ENCODE measurements at regions not wholly inside any gene's neighbourhood (a gene's known extent, or its start where the extent isn't known, plus 50 kb on each side); places are given as distances from the start of the nearest gene placed in this dataset.
"Not testable (repeated sequence)": the region's sequence is repeated elsewhere in the genome, so short reads cannot be mapped to it uniquely, and the experiment has no call there.

- no peak for DNase-seq (ENCODE audit: low spot score)
Measured at GRCh38 chr1:232346844-232347243, 283.1 kb downstream of the SIPA1L2 start.

GRCh38 chr1:232344791-232345399 is 285.0 kb downstream of the SIPA1L2 start:
- DNase-seq (ENCODE audit: low spot score) = no peak

GRCh38 chr1:232344186-232344585 is 285.7 kb downstream of the SIPA1L2 start:
- not testable (repeated sequence) for DNase-seq (ENCODE audit: low spot score)

- no peak for DNase-seq (ENCODE audit: low spot score)
Measured at GRCh38 chr1:232340446-232340845, 289.5 kb downstream of the SIPA1L2 start.

- DNase-seq (ENCODE audit: low spot score) = no peak
Measured at GRCh38 chr1:232339073-232339472, 290.9 kb downstream of the SIPA1L2 start.

- DNase-seq (ENCODE audit: low spot score) = no peak
Measured at GRCh38 chr1:232335741-232336293, 294.1 kb downstream of the SIPA1L2 start.

GRCh38 chr1:232335261-232335660 is 294.7 kb downstream of the SIPA1L2 start:
- no peak for DNase-seq (ENCODE audit: low spot score)

- no peak for DNase-seq (ENCODE audit: low spot score)
Measured at GRCh38 chr1:232334811-232335210, 295.1 kb downstream of the SIPA1L2 start.

- DNase-seq (ENCODE audit: low spot score) = no peak
Measured at GRCh38 chr1:232334246-232334645, 295.7 kb downstream of the SIPA1L2 start.

- no peak for DNase-seq (ENCODE audit: low spot score)
Measured at GRCh38 chr1:232333419-232333767, 296.5 kb downstream of the SIPA1L2 start.

GRCh38 chr1:232332710-232333418 is 297.1 kb downstream of the SIPA1L2 start:
- not testable (repeated sequence) for DNase-seq (ENCODE audit: low spot score)

GRCh38 chr1:232329103-232329813 is 300.7 kb downstream of the SIPA1L2 start:
- no peak for DNase-seq (ENCODE audit: low spot score)

GRCh38 chr1:232328486-232329102 is 301.3 kb downstream of the SIPA1L2 start:
- no peak for DNase-seq (ENCODE audit: low spot score)

GRCh38 chr1:232327899-232328298 is 302.0 kb downstream of the SIPA1L2 start:
- no peak for DNase-seq (ENCODE audit: low spot score)

GRCh38 chr1:232327269-232327668 is 302.7 kb downstream of the SIPA1L2 start:
- DNase-seq (ENCODE audit: low spot score) = no peak

- DNase-seq (ENCODE audit: low spot score) = no peak
Measured at GRCh38 chr1:232322162-232322734, 307.7 kb downstream of the SIPA1L2 start.

GRCh38 chr1:232319518-232320210 is 310.3 kb downstream of the SIPA1L2 start:
- DNase-seq (ENCODE audit: low spot score) = no peak

- DNase-seq (ENCODE audit: low spot score) = no peak
Measured at GRCh38 chr1:232319072-232319471, 310.9 kb downstream of the SIPA1L2 start.

GRCh38 chr1:232318143-232318542 is 311.8 kb downstream of the SIPA1L2 start:
- DNase-seq (ENCODE audit: low spot score) = no peak

- DNase-seq (ENCODE audit: low spot score) = no peak
Measured at GRCh38 chr1:232317350-232317749, 312.6 kb downstream of the SIPA1L2 start.

- DNase-seq (ENCODE audit: low spot score) = no peak
Measured at GRCh38 chr1:232316864-232317263, 313.1 kb downstream of the SIPA1L2 start.

GRCh38 chr1:232313876-232314275 is 316.1 kb downstream of the SIPA1L2 start:
- not testable (repeated sequence) for DNase-seq (ENCODE audit: low spot score)

All from COLO829 (cell line).